GM18868 (cell line): ENCODE measurements at regions not wholly inside any gene's neighbourhood (a gene's known extent, or its start where the extent isn't known, plus 50 kb on each side); places are given as distances from the start of the nearest gene placed in this dataset.
"Not testable (repeated sequence)": the region's sequence is repeated elsewhere in the genome, so short reads cannot be mapped to it uniquely, and the experiment has no call there.

Experiments used
- ATAC-seq: cut with Tn5 transposase; IDR thresholded peaks from one replicate; pipeline ENCODE4 v1.9.1; 2021; ENCODE audit warnings: mild to moderate bottlenecking, moderate library complexity; ENCODE audit not compliant: unreplicated experiment

- no peak for ATAC-seq
Measured at GRCh38 chr13:90630716-90631115, 716.8 kb upstream of the MIR17HG start.

- ATAC-seq = no peak
Measured at GRCh38 chr13:90632184-90632583, 715.3 kb upstream of the MIR17HG start.

GRCh38 chr13:90633849-90634248 is 713.6 kb upstream of the MIR17HG start:
- ATAC-seq = no peak

DNA sequence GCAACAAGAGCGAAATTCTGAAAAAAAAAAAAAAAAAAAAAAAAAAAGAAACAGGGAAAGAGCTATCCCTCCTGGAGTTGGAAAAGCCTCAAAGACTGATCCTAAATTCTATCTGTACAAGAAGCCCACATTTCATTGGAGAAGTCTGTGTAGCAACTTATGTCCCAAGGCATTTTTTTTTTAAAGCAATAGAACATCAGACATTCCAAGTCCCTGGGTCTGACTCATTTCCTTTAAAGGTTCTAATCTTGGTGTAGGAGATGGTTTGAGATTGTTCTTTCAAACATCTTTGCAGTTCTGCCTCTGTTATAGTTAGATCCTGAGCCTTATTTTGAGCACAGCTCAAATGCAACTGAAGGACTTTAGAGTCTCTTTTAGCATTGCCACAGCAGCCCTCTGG is 706.5 kb upstream of the MIR17HG start:
- ATAC-seq = no peak

DNA sequence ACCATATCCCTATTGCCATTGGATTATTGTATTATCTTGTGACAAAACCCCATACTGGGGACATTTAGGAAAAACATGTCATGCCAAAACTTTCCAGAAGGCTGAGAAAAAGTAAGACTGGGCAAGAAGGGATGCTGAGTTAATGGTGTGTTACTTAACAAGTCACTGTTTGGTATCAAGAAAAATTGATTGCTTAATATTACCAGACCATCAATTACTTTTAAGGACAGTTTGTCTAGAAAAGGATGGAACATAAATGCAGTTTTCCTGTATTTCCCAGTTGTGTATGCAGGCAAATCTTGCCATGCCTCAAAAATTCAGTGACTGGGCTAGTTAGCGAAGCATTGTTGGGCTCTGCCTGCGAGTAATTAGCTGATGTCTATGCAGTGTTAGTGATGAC is 705.6 kb upstream of the MIR17HG start:
- ATAC-seq = no peak

DNA sequence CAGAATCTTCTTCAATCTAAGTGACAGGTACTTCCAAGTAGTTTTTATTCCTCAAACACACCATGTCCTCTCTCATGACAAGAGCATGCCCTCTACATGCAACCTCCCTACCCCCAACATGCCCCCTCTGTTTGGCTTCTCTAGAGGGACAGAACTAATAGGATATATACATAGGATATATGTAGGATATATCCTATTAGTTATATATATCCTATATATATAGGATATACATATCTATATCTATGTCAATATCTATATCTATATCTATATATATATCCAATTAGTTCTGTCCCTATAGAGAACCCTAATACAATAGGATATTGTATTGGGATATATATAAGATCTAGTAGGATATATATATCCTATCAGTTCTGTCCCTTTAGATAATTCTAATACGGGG is 701.9 kb upstream of the MIR17HG start:
- no peak for ATAC-seq

- ATAC-seq = no peak
Measured at GRCh38 chr13:90648497-90648896, 699.0 kb upstream of the MIR17HG start.

GRCh38 chr13:90652036-90652435 is 695.5 kb upstream of the MIR17HG start:
- no peak for ATAC-seq

DNA sequence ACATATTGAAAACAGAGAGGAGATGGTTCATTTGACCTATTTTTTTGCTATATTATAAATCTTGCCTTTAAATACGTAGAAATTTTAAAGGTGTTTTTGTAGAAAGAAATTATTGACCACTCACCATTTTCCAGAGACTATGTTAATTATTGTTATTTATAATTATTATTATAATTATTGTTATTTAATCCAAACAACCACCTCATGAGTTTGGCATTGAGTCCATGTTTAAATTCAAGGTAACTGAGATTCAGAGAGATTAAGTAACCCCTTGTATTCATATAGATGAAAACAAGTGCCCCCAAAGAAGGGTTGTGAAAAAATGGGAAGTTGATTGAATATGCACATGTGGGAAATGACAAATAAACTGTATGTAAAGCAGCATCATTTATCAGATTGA is 692.5 kb upstream of the MIR17HG start:
- no peak for ATAC-seq

DNA sequence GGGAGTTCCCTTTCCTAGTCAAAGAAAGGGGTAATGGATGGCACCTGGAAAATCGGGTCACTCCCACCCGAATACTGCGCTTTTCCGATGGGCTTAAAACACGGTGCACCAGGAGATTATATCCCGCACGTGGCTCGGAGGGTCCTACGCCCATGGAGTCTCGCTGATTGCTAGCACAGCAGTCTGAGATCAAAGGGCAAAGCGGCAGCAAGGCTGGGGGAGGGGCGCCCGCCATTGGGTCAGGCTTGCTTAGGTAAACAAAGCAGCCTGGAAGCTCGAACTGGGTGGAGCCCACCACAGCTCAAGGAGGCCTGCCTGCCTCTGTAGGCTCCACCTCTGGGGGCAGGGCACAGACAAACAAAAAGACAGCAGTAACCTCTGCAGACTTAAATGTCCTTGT is 683.3 kb upstream of the MIR17HG start:
- ATAC-seq = not testable (repeated sequence)

DNA sequence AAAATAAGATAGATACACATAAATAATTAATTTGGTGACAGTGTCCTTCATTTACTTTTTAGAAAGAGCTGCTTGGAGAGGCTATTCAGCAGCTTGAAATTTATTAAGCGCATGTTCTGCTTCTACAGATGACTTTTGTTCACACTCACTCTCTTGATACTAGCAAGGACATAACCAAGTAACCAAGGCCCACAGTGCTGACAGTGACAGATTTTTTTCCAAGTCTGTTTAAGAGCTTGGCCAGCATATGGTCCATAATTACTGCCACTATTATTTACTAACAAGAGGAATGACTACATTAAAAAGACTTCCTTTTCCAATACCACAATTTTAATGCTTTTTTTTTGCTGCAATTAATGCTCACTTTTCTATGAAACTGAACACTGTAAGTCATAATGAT is 673.7 kb upstream of the MIR17HG start:
- no peak for ATAC-seq

- no peak for ATAC-seq
Measured at GRCh38 chr13:90675129-90675528, 672.4 kb upstream of the MIR17HG start.

DNA sequence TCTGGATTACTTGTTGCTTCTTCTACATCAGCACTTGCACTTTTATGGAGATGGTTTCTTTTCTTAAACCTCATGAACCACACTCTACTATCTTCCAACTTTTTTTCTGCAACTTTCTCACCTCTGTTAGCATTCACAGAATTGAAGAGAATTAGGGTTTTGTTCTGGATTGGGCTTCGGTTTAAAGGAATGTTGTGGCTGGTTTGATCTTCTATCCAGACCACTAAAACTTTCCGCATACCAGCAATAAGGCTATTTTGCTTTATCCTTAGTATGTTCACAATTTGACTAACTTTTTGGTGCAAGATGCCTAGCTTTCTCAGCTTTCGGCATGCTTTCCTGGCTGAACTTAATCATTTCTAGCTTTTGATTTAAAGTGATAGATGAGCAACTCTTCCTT is 666.7 kb upstream of the MIR17HG start:
- ATAC-seq = no peak

DNA sequence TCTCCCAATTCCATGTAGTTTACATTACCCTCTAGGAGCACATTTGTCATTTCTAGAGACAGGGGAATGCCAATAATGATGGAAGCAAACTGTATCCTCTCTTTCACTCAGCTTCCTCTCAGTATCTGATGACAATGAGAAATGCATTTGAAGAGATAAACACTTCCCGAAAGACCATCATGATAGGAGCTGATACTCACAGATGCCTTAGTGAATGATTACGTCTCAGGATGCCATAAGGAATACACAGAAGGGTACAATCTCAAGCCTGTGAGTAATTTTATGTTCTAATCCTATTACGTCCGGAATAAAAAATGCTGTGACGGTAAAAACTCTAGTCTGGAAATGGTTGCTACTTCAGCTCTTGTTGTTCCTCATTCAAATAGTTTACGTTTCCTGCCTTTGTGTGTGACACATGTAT is 663.8 kb upstream of the MIR17HG start:
- no peak for ATAC-seq

GRCh38 chr13:90686442-90686841 is 661.0 kb upstream of the MIR17HG start:
- ATAC-seq = no peak

GRCh38 chr13:90689111-90689510 is 658.4 kb upstream of the MIR17HG start:
- ATAC-seq = no peak

DNA sequence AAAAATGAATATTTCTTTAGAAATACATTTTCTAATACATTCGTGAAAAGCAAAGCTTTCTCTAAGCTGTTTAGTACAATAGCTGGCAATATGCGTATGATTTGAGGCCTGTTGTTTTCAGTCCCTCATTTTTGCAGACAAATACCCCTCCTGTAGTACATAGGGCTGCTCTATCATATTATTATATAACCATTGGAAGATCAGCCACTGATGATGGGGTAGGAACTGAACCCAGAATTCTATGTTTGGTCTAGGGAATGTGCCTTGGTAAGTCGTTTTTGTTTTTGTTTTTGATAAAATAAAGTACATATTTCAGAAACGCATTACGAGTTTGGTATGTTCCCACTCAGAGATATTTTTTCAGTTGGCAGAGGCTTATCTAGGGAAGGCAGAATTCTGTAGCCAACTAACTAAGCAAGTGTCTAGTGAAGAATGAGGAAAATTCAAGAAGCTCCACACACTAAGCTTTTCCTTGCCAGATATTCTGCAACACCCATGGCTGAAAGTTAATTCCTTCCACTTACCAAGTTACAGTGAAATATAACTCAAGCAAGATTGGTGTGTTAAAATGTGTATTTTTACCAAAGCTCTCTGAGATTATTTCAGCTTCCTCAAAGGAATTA is 656.9 kb upstream of the MIR17HG start:
- ATAC-seq = no peak

DNA sequence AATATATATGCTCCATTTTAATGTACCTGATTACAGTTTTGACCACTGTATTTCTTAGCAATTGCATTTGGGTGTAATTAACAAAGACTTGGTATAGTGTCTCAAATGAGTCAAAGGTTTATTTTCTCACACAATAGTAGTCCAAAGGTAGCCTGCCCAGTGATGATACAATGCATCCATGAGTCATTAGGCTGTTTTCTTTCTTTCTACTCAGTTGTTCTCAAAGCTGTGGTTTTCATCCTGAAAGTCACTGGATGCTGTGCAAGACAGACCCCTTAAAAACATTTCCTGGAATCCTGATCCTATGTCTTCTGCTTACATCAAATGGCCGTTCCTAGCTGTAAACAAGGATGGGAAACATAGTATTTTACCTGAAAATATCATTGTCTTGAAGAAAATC is 651.2 kb upstream of the MIR17HG start:
- ATAC-seq = no peak

DNA sequence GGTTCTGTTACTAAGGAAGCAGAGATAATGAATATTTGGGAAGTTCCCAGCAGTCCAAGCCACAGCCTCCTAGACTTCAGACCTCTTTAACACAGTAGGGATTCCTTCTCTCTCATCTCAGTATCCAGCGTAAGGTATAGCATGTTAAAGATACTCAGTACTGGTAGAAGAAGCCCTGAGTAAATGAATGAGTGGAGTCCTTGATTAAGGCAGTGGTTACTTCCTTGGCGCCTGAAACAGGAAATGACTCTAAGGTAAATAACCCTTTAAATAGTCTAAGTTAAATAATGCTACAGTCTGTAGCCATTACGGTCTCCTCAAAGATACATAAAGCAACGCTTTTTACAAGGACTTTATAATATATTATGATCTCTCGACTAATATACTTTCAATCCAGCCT is 650.8 kb upstream of the MIR17HG start:
- ATAC-seq = no peak

DNA sequence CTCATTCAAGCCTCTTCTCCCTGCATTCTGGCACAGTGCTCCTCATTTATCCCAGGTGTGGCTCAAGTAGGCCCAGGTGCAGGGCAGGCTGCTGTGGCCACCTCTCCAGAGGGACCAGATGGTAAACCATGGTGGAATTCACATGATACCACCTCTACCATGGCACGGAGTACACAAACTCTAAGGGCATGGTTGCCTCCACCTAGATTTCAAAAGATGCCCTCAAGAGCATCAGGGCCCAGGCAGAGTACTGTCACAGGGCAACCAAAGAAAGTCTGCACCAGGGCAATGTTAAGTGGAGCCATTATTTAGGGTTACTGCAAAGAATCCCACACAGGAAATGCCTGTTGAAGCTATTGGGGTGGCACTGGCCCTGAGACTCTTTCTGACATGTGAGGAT is 647.1 kb upstream of the MIR17HG start:
- no peak for ATAC-seq

DNA sequence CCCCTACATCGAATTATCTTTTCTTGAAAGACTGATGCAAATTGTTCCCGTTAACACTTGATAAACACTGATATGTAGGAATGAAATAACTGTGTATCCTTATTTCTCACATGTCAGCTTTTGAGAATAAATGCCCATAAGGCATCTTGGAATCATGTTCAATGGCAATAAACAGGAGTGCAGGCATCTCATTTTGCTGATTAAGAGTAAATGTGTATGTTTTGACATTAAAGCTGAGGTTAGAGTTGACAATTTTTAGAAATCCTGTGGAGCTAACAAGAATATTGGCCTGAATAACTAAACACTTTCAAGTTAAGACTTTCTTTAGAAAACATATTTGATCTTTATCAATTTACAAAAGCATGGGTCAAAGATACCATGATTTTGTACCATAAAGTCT is 646.2 kb upstream of the MIR17HG start:
- ATAC-seq = no peak

GRCh38 chr13:90702050-90702449 is 645.4 kb upstream of the MIR17HG start:
- no peak for ATAC-seq

GRCh38 chr13:90706631-90707030 is 640.9 kb upstream of the MIR17HG start:
- no peak for ATAC-seq
